ACHN (cell line): ENCODE measurements at regions not wholly inside any gene's neighbourhood (a gene's known extent, or its start where the extent isn't known, plus 50 kb on each side); places are given as distances from the start of the nearest gene placed in this dataset.

ENCODE experiments used
- DNase-seq: peaks from one replicate; pipeline ENCODE4 v3.0.0-alpha.2; 2015
- in situ Hi-C: cut with HindIII; loops from 2 replicates; pipeline ENCODE4 v1.10.0; 2017; ENCODE audit warnings: low sequenced_read_pairs, low pct_ligation_motif_present, low pct_unique_long_range_greater_than_20kb

GRCh38 chr5:138653502-138653901 is 78.3 kb upstream of the HSPA9 start:
- in situ Hi-C loops: no loop called here
- peak; percentile 46 for DNase-seq

GRCh38 chr5:138651767-138652117 is 76.5 kb upstream of the HSPA9 start:
- in situ Hi-C loops: no loop called here
- no peak for DNase-seq

GRCh38 chr5:138651058-138651766 is 76.0 kb upstream of the HSPA9 start:
- in situ Hi-C loops: no loop called here
- DNase-seq: no peak

GRCh38 chr5:138650196-138650595 is 75.0 kb upstream of the HSPA9 start:
- in situ Hi-C loops: no loop called here
- no peak for DNase-seq

- in situ Hi-C loops: no loop called here
- DNase-seq: no peak
These were observed 74.6 kb upstream of the HSPA9 start for GRCh38 chr5:138649775-138650174.

GRCh38 chr5:138649316-138649720 is 74.1 kb upstream of the HSPA9 start:
- DNase-seq: no peak
- in situ Hi-C loops: no loop called here

GRCh38 chr5:138648841-138649240 is 73.6 kb upstream of the HSPA9 start:
- in situ Hi-C loops: no loop called here
- DNase-seq: no peak

- in situ Hi-C loops: no loop called here
- DNase-seq: no peak
These were observed 72.7 kb upstream of the HSPA9 start for GRCh38 chr5:138647794-138648410.

- DNase-seq: no peak
- in situ Hi-C loops: no loop called here
These were observed 72.1 kb upstream of the HSPA9 start for GRCh38 chr5:138647261-138647788.

- DNase-seq: no peak
- in situ Hi-C loops: no loop called here
These were observed 71.5 kb upstream of the HSPA9 start for GRCh38 chr5:138646671-138647070.

- no peak for DNase-seq
- in situ Hi-C loops: no loop called here
These were observed 70.8 kb upstream of the HSPA9 start for GRCh38 chr5:138645778-138646575.

GRCh38 chr5:138643040-138643791 is 68.0 kb upstream of the HSPA9 start:
- DNase-seq: no peak
- in situ Hi-C loops: no loop called here

- in situ Hi-C loops: no loop called here
These were observed 66.5 kb upstream of the HSPA9 start for GRCh38 chr5:138641547-138642298.

GRCh38 chr5:138640646-138641254 is 65.5 kb upstream of the HSPA9 start:
- in situ Hi-C loops: no loop called here
- no peak for DNase-seq

More at GRCh38 chr5:138641547-138642298, 66.5 kb upstream of the HSPA9 start:
- DNase-seq: peak; percentile 65

- DNase-seq: no peak
- in situ Hi-C loops: no loop called here
These were observed 64.9 kb upstream of the HSPA9 start for GRCh38 chr5:138640138-138640537.

GRCh38 chr5:138639326-138639725 is 64.1 kb upstream of the HSPA9 start:
- DNase-seq: no peak
- in situ Hi-C loops: no loop called here

GRCh38 chr5:138637256-138637655 is 62.1 kb upstream of the HSPA9 start:
- no peak for DNase-seq
- in situ Hi-C loops: no loop called here
